GM18519 (cell line): ENCODE measurements at regions not wholly inside any gene's neighbourhood (a gene's known extent, or its start where the extent isn't known, plus 50 kb on each side); places are given as distances from the start of the nearest gene placed in this dataset.
"Not testable (repeated sequence)": the region's sequence is repeated elsewhere in the genome, so short reads cannot be mapped to it uniquely, and the experiment has no call there.

Experiments
- ATAC-seq: cut with Tn5 transposase; IDR thresholded peaks from one replicate; pipeline ENCODE4 v1.9.1; 2021; ENCODE audit warnings: mild to moderate bottlenecking, moderate library complexity; ENCODE audit not compliant: unreplicated experiment, low FRiP score

DNA sequence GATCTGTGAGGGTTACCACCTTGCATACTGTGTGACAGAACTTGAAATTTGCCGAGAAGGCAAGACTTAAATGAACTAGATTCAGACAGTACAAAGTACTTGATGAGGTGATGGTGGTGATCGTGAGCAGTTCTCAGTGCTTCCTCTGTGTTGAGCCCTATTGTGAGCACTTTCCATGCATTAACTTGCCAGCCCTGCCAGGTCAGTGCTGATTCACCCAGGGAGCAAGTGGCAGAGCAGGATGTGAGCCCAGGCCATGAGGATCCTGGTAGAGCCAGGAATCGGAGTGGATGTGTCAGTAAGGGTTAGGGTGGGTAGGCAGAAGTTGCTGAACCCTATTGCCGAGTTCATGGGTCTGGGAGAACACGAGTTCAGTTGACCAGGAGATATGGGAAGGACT is 4545.7 kb upstream of the TPTE start:
- ATAC-seq = not testable (repeated sequence)

DNA sequence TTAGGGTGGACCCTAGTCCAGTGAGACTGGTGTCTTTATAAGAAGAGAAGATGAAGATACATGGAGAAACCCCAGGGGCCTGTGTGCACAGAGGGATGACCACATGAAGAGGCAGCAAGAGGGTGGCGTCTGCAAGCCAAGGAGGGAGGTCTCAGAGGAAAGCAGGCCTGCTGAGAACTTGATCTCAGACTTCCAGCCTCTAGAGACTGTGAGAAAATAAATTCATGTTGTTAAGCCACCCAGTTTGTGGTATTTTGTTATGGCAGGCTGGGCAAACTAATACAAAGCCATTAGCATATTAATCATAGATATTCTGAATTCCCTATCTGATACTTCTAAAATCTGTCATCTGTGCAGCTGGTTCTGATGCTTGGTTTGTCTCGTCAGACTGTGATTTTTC is 4523.8 kb upstream of the TPTE start:
- ATAC-seq = not testable (repeated sequence)

DNA sequence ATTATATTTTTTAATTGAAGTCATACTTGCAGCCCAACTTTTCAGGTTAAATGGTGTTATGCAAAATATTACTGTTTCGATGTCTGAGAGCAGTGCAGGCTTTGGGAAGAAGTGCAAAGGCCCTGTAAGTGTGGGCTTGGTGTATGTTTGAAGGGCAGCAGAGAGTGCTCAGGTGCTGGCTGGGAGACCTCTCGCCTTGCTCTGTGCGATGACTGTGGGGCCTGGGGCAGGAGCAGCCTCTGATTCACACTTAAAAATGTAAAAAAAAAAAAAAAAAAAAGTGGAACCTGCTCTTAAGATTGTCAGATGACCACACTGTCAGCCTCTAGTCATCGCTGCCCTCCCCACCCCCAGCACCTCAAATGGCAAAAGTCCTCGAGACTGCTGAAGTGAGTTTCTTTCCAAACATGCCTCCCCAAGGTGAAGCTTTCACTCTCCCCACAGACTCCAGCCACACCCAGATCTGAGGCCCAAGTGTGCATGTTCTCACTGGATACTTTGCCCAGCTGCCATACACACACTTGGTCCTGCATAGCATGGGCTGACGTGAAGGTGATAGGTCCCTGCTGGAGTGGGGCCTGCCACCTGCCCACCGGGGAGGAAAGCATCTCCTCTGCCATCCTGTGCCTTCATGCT is 4505.8 kb upstream of the TPTE start:
- ATAC-seq = not testable (repeated sequence)

DNA sequence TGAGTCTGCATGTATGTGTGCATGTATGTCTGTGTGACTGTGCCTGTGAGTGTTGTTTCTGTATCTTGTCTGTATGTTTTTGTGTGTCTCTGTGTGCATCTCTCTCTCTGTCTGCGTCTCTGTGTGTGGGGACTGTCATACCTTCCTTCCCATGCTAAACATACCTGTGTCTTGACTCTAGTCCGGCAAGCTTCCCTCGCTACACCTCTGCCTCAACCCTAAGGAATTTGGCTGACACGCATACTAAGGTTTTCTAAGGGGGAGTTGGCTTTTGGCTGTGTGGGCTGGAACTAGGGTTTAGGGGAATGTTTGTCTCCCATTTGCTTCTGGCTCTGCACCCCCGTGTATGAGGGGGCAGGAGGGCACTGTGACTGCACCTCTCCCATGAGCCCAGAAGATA is 4500.9 kb upstream of the TPTE start:
- not testable (repeated sequence) for ATAC-seq

DNA sequence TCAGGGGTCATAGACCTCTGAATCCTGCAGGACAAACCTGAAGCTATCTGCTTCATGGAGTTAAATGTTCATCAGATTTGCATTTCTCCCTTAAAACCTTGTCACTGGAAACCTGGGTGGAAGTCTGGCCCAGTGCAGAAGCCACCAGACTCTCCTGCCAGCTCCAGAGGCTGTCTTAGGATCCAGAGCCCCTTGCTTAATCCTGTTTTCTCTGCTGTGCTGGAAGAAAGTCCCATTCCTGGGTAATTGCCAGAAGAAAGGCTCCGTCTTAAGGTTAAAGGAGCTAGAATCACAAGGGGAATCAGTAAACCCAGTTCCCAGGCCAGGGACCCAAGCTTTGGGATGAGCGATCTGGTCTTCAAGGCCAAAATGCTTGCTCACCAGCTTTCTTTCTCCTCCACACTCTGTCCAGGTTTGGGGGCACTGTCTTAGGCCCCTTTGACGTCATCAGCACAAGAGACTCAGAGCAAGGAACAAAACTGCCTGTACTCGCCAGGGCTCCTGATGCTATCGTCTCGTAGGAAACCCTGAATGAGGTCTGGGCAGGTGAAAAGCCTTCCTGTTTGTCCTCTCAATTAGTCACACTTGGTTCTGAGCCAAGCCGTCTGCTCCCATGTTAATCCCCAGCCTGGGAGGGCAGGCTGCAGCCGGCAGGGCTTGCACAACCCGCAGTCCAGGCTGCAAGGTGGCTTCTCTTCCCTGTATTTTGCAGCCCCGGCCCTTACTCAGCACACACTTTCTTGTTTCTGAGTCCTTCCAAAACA is 4500.2 kb upstream of the TPTE start:
- not testable (repeated sequence) for ATAC-seq

DNA sequence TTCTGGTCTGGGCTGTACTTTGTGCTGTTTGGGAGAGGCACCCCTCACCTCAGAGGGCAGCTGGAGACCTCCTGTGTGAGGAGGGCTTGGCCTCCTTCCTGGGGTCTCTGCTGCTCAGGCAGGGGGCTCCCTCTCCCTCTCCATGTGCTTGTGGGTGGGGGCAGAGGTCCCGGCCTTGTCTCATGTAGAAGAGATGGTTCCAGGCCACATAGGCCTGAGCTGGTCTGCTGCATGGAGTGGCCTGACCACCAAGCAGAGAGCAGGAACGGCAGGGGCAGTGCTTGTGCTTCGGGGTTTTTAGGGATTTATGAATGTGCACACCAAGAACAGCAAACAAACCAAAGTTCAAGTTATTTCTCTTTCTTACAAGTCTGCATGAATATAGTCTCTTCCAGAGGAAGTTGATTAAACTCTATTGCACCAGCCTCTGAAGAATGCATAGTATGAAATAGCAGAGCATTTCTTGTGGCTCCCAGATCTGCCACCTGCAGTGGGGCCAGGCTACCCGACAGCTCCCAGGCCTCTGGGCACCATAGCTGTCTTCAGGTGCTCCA is 4499.6 kb upstream of the TPTE start:
- ATAC-seq = not testable (repeated sequence)

DNA sequence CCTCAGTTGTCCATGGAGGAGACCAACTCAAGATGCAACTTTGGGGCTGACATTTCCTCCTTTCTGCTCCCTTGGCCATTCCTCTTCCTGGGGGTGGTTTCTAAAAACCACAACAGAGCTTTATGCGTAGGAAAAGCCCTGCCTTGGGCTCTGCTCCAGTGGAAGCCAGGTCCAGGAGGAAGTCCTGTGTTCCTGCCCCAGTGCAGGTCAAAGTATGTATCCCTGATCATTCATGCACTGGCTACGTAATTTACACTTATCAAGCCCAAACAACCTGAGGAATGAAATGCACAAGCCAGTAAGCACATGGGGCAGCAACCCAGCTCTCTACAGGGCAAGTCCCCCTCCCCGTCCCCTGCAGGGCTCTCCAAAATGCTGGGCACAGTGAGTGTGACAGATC is 4498.1 kb upstream of the TPTE start:
- ATAC-seq = not testable (repeated sequence)

DNA sequence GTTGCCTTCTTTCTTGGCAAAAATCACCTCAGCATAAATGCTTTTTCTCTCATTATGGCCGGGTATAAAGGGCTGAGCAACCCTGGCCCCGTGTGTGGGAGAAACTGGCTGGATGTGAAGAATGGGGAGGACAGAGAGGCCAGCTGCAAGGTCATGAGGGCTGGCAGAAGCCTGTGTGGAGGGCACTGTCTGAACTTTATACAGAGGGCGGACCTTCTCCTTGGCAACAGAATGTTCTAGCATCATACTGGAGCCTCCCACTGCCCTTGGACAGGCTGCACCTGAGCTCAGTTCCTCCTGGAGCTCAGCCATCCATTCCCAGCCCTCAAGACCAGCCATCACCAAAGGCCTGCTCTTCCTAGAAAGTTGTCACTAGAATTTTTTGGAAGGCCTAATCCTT is 4496.2 kb upstream of the TPTE start:
- ATAC-seq = not testable (repeated sequence)

DNA sequence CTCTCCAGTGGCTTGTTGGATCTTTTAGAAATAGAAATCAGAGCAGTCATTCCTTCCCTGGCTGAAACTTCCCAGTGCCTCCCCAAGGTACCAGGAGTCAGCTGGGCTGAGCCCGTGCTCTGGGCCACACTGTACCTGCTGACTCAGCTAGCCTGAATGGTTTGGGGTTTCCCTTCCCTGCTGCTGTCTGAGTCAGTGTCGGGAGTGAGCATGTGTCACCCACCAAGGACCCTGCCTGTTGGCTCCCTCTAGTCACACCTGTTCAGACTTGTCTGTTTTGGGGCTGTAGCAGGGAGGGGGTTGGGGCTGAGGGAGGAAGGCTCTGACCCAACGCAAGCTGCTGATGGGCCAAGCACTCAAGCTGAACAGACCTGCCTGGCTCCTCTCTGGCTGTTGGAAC is 4493.9 kb upstream of the TPTE start:
- not testable (repeated sequence) for ATAC-seq

DNA sequence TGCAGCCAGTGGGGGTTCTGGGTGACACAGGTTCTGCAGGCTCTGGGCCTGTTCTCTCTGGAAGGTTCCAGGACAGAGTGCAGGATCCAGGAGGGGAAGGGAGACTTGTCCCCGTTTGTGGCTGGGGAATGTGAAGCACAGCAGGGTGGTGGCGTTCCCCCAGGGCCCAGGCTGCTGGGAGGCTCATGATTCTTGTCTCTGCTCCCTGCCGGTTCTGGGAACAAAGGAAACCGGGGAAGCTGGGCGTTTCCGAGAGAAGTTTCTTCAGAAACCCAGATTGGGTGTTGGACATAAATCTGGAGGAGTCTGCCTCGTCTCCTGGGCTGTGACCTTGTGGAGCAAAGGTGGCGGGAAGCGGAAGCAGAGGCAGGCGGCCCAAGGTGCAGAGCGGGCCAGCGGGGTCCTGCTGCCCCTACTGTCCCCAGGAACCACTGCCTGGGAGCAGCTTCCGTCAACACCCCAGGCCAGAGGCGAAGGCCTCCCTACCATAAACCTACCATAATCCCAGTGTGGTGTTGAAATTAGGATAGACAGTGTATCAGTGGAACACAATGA is 4487.2 kb upstream of the TPTE start:
- ATAC-seq = not testable (repeated sequence)

DNA sequence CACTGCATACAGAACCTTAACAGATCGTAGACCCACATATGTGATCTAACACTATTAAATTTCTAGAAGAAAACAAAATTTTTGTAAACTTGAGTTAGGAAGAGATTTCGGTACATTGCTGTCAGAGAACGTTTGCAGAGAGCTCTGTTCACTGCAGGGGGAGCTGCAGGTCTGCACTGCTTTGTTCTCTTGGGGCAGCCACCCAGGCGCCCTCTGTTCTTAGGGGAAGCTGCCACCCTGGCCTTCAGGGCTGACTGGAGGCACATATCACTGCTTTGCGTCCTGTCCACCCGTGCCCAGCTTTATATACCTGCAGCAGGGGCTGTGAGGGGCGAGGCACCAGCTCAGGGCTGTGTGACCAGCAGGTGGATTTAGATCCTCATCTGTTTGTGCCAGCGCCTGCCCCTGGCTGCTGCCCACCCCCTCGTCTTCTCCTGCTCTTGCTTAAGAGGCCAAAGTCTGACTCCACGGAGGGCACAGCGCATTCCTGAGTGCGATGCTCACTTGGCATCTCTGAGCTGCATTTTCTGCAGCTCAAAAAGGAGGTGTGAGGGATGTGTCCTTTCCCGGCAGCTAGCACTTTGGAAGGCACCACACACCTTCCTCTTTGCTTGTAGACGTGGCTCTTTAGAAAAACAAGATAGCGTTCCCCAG is 4486.4 kb upstream of the TPTE start:
- not testable (repeated sequence) for ATAC-seq

DNA sequence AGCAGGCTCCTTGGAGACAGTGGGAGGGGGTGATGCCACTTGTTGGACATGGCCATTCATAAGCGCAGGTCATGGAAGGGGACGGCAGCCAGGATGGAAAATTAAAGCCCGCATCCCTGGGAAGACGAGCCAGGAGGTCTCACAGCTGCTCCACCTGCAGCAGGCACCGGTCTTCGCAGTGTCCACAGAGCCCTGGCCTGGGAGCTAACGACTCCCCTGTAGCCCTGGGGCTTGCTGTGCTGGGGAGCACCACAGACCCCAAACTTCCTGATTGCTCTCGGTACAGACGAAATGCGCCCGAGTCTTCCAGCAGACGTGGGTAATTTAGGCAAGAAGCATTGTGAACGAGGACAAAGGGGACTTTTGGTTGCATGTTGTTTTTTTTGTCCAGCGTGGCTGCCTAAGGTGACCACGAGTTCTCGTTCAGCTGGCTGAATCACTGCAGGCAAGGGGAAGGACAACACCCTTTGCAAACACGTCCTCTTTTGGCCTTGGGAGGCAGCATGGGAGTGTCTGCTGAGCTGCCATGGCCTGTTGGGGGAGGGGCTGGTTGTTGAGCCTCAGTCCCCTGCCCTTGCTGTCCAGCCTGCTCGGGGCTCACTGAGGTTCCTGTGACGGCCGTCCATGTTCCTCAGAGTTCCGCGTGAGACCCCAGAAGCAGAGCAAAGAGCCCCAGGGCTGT is 4485.8 kb upstream of the TPTE start:
- not testable (repeated sequence) for ATAC-seq

DNA sequence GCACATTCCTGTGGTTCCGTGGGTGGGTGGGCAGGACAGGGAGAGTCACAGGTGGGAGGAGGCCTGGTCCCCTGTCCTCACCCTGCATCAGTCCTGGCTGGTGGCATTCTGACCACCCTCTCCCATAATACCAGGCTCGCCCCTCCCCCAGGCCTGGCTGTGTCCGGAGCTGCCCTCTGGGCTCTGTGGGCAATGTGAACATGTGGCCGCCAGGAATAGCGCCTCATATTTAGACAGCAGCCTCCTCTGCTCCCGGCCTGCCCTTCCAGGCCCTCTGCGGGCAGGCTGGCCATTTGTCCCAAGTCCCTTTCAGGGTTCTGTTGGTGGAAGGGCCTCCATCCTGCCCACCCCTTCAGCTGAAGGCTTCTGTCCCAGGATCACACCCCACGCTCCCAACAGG is 4482.2 kb upstream of the TPTE start:
- not testable (repeated sequence) for ATAC-seq

DNA sequence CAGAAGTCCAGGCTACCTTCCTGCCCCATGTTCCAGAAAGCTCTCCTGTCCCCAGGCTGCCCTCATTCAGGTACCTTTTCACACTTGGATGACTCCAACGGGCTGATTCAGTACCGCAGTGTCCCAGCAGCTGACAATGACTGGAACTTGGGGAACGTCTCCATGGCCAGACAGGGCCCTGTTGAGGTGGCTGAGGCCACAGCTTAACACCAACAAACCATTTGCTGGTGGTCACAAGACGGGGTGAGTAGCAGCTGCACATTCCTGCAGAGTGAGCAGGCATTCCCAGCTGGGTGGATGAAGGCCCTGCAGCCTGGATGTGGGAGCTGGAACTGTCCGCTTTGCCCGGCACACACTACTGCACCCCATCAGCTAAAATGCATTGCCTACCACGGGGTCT is 4481.3 kb upstream of the TPTE start:
- ATAC-seq = not testable (repeated sequence)

DNA sequence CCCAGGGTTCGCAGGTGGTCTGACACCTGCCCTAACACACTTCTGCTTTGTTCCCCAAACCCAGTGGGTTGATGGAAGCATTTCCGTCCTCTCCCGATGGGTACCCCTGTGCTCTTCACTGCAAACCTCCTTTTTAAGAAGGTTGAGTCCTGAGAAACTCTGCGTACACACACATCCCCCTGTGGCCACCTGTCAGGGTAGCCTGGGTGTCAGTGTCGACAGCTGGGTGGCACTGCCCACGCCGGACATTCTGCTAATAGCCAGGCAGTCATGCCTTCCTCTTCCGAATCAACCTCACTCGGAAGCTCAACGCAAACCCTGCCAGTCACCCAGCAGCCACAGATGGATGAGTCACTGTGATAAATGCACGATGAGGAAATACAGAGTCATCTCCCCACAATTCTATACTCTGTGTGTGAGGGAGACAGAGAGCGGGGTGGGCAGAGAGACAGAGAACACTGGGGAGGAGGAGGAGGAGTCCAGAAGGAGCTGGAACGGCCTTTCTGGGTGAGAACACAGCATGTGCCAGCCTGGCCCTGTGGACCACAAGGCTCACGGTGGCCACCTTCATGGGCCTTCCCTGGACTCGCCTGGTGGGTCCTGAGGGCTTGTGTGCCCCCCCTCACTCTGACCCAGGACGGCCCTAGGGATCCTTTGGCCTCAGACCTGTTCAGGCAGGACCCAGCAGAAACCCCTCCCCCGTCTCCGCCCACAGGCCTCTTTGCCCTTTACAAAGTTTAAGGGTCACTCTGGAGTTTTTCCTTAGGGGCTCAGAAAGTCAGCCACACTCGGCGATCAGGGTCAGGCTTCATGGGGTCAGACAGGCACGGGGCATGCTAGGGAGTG is 4477.7 kb upstream of the TPTE start:
- ATAC-seq = not testable (repeated sequence)

DNA sequence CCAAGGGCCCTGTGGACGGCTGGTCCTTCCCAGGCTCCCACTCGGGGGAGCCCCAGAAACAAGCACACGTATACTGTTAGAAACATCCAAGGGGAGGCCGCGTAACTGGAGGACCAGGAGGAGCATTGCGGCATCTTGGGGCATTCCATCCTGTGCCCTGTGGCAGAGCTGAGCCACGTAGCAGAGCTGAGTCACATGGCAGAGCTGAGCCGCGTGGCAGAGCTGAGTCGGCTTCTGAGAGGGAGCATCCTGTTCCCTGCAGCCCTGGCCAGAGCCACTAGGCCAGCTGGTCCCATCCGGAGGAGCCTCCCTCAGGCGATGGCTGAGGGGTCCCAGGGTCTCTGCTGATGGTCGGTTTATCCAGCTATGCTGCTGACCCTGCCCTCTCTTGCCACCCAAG is 4476.7 kb upstream of the TPTE start:
- not testable (repeated sequence) for ATAC-seq

DNA sequence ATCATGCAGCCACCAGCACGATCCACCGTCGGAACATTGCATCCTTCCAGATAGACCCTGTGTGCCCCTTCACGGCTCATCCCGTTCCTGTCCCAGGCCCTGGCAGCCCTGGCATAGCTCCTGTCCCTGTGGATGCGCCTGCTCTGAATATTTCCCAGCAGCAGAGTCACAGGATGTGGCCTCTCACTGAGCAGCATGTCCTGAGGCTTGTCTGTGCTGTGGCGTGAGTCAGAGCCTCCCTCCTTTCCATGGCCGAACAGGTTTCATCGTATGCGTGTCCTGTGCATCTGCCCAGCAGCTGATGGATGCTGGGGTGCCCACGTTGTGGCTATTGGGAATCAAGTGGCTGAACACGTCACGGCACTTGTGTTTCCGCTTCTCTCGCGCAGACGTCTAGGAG is 4471.5 kb upstream of the TPTE start:
- ATAC-seq = not testable (repeated sequence)

DNA sequence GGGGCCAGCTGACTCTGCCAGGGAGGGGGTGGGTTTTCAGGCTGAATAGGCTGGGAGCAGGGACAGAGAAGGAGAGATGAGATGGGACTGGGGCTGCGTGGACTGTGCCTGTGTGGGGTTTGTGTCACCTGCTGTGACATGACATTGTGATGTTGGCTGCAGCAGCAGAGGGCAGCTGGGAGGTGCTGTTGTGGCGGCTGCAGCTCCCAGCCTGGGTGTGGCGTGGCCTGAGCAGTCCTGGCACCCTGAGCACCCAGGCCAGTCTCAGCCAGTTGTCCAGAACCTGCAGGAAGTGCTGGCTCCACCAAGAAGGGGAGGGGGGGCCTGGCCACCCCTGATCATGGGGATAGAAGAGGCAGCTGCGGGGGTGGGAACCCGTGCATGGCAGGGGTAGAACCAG is 4469.3 kb upstream of the TPTE start:
- not testable (repeated sequence) for ATAC-seq

DNA sequence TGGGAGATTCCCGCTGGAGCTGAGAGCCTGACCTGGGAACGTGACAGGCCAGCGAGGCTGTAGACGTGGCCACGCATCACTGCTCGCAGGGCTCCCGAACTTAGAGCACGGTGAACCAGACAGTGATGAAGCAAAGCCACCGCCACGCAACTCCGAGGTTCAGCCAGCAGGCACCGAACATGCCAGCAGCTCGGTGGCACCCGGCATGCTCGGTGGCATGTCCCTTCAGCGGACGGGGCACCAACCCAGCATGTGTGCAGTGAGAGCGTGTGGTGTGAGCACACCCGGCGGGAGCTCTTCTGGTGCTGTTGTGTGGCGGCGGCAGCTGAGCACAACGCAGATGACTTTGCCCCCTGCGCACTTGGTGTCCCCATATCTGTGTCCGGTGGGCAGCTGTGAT is 4468.2 kb upstream of the TPTE start:
- not testable (repeated sequence) for ATAC-seq
